ENCODE measurements at regions not wholly inside any gene's neighbourhood (a gene's known extent, or its start where the extent isn't known, plus 50 kb on each side); places are given as distances from the start of the nearest gene placed in this dataset.

- no peak for TF ChIP-seq EZH2 (IDR thresholded peaks at IDR 0.05; ENCODE audit: borderline replicate concordance, insufficient read depth, low read length, poor library complexity, severe bottlenecking)
- no peak for TF ChIP-seq EP300 (conservative IDR thresholded peaks at IDR 0.05; ENCODE audit: poor library complexity, severe bottlenecking)
These were observed 408.8 kb downstream of the ENC1 start for GRCh38 chr5:74231697-74232096.
